HT-29 (cell line): ENCODE measurements at regions not wholly inside any gene's neighbourhood (a gene's known extent, or its start where the extent isn't known, plus 50 kb on each side); places are given as distances from the start of the nearest gene placed in this dataset.
"Not testable (repeated sequence)": the region's sequence is repeated elsewhere in the genome, so short reads cannot be mapped to it uniquely, and the experiment has no call there.

Source experiments
- DNase-seq: peaks from one replicate; pipeline ENCODE4 v3.0.0-alpha.2; 2015; ENCODE audit warnings: low spot score

DNA sequence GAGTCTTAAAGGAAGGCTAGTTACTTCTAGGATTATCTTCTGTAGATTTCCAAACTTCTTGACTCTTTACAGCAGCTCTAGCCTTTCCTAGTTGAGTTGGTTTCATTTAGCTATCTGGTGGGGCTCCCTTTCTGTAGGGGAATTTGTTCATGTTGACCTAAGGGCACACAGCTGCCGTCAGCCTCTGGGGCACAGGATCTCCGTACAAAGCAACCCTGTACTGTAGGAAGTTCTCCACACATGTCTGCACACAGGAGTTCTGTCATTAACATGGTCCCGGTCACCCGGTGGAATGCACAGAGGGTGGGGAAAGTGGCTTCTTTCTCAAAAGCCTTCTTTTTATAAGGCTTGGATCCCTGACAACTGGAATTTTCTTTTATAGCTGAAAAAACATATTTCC lies 88.7 kb upstream of the TNIK start:
- DNase-seq, result no peak

- no peak for DNase-seq
Measured at GRCh38 chr3:171543759-171544300, 83.6 kb upstream of the TNIK start.

DNA sequence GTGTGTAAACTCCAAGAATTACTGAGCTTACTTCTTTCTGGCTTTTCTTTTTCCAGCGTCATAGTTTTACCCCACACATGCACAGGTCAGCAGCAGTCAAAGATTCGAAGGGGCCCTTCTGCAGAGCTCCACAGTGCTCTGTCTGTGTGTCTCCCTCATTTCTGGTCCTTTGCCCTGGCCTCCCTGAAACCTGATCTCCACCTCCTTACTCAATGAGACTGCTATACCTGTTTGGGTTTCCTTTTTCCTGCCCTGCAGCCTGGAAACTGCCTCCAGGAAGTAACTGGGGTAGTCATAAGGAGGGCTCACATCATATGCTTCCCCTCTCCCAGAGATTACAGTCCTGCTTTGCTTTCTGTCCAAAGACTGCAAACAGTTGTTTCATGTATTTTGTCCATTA lies 82.8 kb upstream of the TNIK start:
- DNase-seq, result no peak

DNA sequence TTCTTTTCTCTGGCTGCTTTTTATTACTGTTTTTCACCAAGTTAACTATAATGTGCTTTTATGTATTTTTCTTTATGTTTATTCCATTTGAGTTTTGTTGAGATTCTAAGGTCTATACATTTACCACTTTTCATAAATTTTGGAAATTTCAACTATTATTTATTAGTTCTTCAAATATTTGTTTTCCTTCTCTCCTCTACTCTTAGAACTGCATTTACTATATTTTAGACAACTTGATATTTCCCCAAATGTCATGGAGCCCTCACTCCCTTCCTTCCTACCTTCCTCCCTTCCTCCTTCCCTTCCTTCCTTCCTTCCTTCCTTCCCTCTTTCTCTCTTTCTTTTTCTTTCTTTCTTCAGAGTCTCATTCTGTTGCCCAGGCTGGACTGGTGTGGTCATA lies 81.4 kb upstream of the TNIK start:
- no peak for DNase-seq

DNA sequence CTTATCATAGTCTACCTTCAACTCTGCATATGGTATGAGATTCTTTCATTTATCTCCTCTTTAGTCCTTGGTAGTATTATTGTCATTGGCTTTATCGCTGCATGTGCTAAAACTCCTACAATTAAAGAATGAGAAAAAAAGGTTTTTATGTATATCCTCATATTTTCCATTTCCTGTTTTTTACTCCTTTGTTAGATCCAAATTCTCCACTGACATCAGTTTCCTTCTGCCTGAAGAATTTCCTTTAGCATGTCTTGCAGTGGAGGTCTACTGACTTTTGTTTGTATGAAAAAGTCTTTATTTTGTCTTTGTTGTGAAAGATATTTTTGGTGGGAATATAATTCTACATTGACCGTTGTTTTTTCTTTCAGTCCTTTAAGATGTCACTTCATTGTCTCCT lies 81.0 kb upstream of the TNIK start:
- DNase-seq, result no peak

GRCh38 chr3:171535799-171536198 lies 75.6 kb upstream of the TNIK start:
- no peak for DNase-seq

DNA sequence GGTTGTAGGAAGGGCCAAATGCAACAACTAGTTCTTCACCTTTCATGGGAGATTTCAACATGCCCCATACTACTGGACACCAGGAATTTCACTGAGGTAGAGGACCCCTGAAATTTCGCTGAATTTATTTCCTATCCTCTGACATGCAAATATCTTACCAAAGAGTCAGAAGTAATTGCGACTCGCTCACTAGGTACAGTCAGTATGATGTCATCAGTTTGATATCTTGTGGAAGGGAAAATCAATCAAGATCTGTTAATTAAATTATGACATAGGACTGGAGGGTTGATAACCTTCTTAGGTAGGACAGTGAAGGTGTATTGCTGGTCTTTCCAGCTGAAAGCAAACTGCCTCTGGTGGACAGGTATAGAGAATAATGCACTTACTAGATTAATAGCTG lies 74.9 kb upstream of the TNIK start:
- no peak for DNase-seq

GRCh38 chr3:171533702-171534101 lies 73.5 kb upstream of the TNIK start:
- DNase-seq, result no peak

- no peak for DNase-seq
Measured at GRCh38 chr3:171532294-171532693, 72.1 kb upstream of the TNIK start.

GRCh38 chr3:171531716-171532115 lies 71.5 kb upstream of the TNIK start:
- no peak for DNase-seq

- no peak for DNase-seq
Measured at GRCh38 chr3:171528102-171528501, 67.9 kb upstream of the TNIK start.

DNA sequence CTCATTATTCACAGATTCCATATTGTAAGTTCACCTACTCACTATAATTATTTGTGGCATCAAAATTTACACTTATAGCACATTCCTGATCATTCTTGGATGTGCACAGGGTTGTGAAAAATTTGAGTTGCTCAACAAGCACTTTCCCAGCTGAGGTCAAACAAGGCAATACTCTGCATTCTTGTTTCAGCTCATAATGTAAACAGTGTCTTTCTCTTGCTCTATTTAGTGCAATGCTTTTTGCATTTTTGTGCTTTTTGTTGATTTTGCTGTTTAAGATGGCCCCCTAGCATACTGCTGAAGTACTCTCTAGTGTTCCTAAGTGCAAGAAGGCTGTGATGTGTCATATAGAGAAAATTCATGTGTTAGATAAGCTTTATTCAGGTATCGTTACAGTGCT lies 66.7 kb upstream of the TNIK start:
- no peak for DNase-seq

DNA sequence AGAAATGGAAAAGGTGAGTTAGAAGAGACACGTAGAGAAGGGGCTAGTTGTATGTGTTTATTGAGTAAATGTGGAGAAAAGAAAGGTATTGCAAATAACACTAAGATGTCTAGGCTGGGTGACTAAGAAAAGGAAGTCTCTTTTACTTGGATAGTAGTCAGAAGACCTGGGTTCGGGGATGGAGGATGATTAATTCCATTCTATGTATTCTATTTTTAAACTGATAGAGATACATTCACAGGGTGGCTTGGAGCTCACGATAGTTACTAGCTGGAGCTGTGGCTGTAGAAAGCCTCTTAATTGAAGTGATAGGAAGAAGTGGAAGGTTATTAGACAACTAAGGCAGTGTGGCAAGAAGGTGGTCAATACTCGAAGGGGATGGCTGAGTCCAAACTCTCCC lies 65.9 kb upstream of the TNIK start:
- DNase-seq, result no peak

DNA sequence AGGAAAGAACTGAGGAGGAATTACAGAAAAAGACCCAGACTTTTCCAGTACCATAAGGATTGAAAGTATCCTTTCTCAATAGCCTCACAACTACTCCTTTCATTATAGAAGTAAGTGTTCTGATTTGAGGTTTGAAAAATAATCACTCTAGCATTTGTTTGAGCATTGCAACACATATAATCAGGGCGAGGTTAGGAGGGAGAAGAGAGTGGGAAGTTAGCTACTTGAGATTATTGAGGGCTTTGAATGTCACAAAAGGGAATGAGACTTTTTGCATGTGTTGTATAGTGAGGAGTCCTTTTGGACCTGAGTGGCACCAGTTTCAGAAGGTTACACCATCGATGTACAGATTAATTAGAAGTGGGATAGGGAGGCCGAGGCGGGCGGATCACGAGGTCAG lies 65.2 kb upstream of the TNIK start:
- DNase-seq, result no peak

DNA sequence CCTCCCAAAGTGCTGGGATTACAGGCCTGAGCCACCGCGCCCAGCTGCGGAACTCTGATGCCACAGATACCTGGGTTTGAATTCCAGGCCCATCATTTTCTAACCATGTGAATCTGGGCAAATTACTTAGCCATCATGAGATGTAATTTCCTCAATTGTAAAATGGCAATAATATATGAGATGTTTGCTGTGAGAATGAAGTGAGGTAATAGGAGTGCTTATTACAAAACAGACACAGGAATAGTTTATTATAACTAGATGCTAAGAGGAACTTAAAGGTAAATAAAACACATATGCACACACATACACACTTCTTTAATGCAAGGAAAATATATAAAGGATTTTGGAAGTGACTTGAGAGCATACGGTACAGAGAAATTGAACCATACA lies 64.7 kb upstream of the TNIK start:
- DNase-seq, result no peak

GRCh38 chr3:171522651-171523050 lies 62.4 kb upstream of the TNIK start:
- DNase-seq, result no peak

- DNase-seq, result not testable (repeated sequence)
Measured at GRCh38 chr3:171519423-171519822, 59.2 kb upstream of the TNIK start.

DNA sequence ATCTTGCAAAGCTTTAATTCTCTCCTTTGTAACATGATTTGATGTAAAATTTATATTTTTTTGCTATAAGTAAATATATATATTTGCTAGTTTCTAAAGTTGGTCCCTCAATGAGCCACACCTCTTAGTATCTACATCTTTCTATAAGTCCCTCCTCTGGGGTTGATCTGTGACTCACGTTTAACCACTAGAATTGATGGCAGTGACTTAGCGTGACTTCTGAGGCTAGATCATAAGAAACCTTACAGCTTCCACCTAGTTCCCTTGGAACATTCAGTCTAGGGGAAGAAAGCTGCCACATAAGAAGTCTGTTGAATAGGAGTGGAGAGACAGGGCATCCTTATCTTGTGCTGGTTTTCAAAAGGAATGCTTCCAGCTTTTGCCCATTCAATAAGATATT lies 56.6 kb upstream of the TNIK start:
- DNase-seq, result no peak

GRCh38 chr3:171514466-171514865 lies 54.3 kb upstream of the TNIK start:
- peak; percentile 20 for DNase-seq

DNA sequence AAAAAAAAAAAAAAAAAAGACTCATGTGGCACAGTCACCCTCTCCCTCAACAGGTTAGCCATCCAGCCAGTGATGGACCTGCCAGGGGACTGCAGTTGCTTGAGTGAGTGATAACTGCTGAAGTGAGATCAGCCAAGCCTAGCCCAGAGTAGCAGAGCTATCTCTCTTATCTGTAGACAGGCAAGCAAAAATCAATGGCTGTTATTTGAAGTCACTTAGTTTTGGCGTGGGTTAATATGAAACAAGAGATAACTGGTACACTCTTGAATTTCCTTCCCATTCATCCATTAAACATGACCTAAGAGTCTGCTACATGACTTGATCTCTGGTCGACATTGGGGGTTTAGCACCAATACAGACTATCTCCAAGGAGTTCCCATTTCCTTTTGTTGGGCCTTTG lies 51.2 kb upstream of the TNIK start:
- no peak for DNase-seq
